Ovary (tissue), 3 donors: ENCODE measurements at regions not wholly inside any gene's neighbourhood (a gene's known extent, or its start where the extent isn't known, plus 50 kb on each side); places are given as distances from the start of the nearest gene placed in this dataset.

ENCODE experiments used
- CTCF ChIP-seq, 3 donors: fragments of 450-650 bp in 2 of 3; fragments of 200-600 bp in 1 of 3; IDR thresholded peaks; one replicate each; pipeline versions ENCODE4 v1.5.1 to v1.8.0; 2016 to 2022; ENCODE audit warnings: antibody characterized with exemption in 3 of 3, mild to moderate bottlenecking in 1 of 3
- EP300 ChIP-seq: sonication (generic); formaldehyde crosslinking; IDR thresholded peaks from one replicate; pipeline ENCODE4 v1.6.1; 2017; ENCODE audit warnings: antibody characterized with exemption
- POLR2A ChIP-seq: fragments of 450-650 bp; IDR thresholded peaks from one replicate; pipeline ENCODE4 v1.6.1; 2017; ENCODE audit warnings: antibody characterized with exemption, mild to moderate bottlenecking, moderate library complexity
- donor health status: DM: no; HTN: no; CAD: no.

- TF ChIP-seq POLR2A (no peak), CTCF (IDR thresholded peaks at IDR 0.05) (no peak), EP300 (no peak)
Observed at GRCh38 chr5:61758711-61759110, 426.7 kb downstream of the ZSWIM6 start.
